SU-DHL-6 (cell line): ENCODE measurements at regions not wholly inside any gene's neighbourhood (a gene's known extent, or its start where the extent isn't known, plus 50 kb on each side); places are given as distances from the start of the nearest gene placed in this dataset.

Source experiments
- H2AFZ ChIP-seq: fragments of 200-600 bp; sonication (generic); 2 replicates; pipeline ENCODE4 v1.6.1; 2014; ENCODE audit warnings: low read depth, mild to moderate bottlenecking, moderate library complexity, mixed read lengths, antibody characterized with exemption, low read length; ENCODE audit not compliant: severe bottlenecking
- H3F3A ChIP-seq: fragments of 200-600 bp; shearing (Covaris generic); 2 replicates; pipeline ENCODE4 v1.6.0; 2016; ENCODE audit warnings: antibody characterized with exemption, mild to moderate bottlenecking; ENCODE audit not compliant: insufficient read depth
- H3K27ac ChIP-seq: fragments of 200-600 bp; sonication (generic); 2 replicates; pipeline ENCODE4 v1.5.1; 2016; ENCODE audit warnings: low read depth, mild to moderate bottlenecking, low read length, moderate library complexity, mixed read lengths
- H3K27me3 ChIP-seq: fragments of 200-600 bp; sonication (generic), shearing (Covaris generic); 2 replicates; pipeline ENCODE4 v1.6.0; 2014; ENCODE audit warnings: mild to moderate bottlenecking, low read length
- H3K36me3 ChIP-seq: fragments of 200-600 bp; sonication (generic); 2 replicates; pipeline ENCODE4 v1.6.1; 2014; ENCODE audit warnings: mild to moderate bottlenecking, low read length, mixed read lengths
- H3K4me2 ChIP-seq: fragments of 300-600, 200-600 bp; shearing (Covaris generic), sonication (generic); 2 replicates; pipeline ENCODE4 v1.6.0; 2014; ENCODE audit warnings: low read length, low read depth, mild to moderate bottlenecking; ENCODE audit not compliant: poor library complexity, severe bottlenecking
- H3K4me3 ChIP-seq: fragments of 200-600 bp; sonication (generic); 2 replicates; pipeline ENCODE4 v1.5.1; 2014; ENCODE audit warnings: antibody characterized with exemption, low read length, mild to moderate bottlenecking, mixed read lengths; ENCODE audit not compliant: insufficient read depth, poor library complexity, severe bottlenecking
- H3K79me2 ChIP-seq: fragments of 200-600 bp; sonication (generic); 2 replicates; pipeline ENCODE4 v1.6.1; 2014; ENCODE audit warnings: mild to moderate bottlenecking, low read length, moderate library complexity; ENCODE audit not compliant: insufficient read depth
- H3K9ac ChIP-seq: fragments of 200-600 bp; sonication (generic); 2 replicates; pipeline ENCODE4 v1.7.0; 2014; ENCODE audit warnings: mild to moderate bottlenecking, low read length
- H3K9me2 ChIP-seq: fragments of 200-600 bp; sonication (generic); replicated peaks from 2 replicates; pipeline ENCODE4 v1.6.1; 2014; ENCODE audit warnings: low read length; ENCODE audit not compliant: insufficient read depth
- H3K9me3 ChIP-seq: fragments of 200-600 bp; sonication (generic); 2 replicates; pipeline ENCODE4 v1.6.1; 2014; ENCODE audit warnings: low read length, mixed read lengths; ENCODE audit not compliant: insufficient read depth
- H4K20me1 ChIP-seq: fragments of 200-600 bp; sonication (generic); 2 replicates; pipeline ENCODE4 v1.6.1; 2014; ENCODE audit warnings: low read depth, mild to moderate bottlenecking, antibody characterized with exemption, low read length, moderate library complexity, mixed read lengths
- EZH2phosphoT487 ChIP-seq: fragments of 200-600 bp; sonication (generic), shearing (Covaris generic); conservative IDR thresholded peaks from 2 replicates; pipeline ENCODE4 v1.6.1; 2018; ENCODE audit warnings: mild to moderate bottlenecking, antibody characterized with exemption, low read length, moderate library complexity, mixed read lengths
- TF ChIP-seq, protein P1 (sequence below): fragments of 200-600 bp; sonication (generic); IDR thresholded peaks from one replicate; pipeline ENCODE4 v1.5.1; 2017; ENCODE audit warnings: antibody characterized with exemption, mild to moderate bottlenecking, low read length, moderate library complexity; ENCODE audit not compliant: insufficient read depth, poor library complexity, severe bottlenecking

DNA sequence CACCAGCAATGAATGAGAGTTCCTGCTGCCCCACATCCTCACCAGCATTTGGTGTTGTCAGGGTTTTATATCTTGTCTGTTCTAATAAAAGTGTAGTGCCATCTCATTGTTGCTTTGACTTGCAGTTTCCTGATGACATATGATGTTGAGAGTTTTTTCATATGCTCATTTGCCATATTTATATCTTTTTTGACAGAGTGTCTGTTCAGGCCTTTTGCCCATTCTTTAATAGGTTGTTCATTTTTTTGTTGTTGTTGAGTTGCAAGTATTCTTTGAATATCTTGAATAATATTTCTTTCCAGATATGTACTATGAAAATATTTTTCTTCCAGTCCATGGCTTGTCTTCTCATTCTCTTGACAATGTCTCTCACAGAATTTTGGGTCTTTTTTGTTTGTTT lies 111.7 kb upstream of the KCNJ15 start:
- TF ChIP-seq, protein P1, sequence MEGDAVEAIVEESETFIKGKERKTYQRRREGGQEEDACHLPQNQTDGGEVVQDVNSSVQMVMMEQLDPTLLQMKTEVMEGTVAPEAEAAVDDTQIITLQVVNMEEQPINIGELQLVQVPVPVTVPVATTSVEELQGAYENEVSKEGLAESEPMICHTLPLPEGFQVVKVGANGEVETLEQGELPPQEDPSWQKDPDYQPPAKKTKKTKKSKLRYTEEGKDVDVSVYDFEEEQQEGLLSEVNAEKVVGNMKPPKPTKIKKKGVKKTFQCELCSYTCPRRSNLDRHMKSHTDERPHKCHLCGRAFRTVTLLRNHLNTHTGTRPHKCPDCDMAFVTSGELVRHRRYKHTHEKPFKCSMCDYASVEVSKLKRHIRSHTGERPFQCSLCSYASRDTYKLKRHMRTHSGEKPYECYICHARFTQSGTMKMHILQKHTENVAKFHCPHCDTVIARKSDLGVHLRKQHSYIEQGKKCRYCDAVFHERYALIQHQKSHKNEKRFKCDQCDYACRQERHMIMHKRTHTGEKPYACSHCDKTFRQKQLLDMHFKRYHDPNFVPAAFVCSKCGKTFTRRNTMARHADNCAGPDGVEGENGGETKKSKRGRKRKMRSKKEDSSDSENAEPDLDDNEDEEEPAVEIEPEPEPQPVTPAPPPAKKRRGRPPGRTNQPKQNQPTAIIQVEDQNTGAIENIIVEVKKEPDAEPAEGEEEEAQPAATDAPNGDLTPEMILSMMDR = no peak
- TF ChIP-seq EZH2phosphoT487 = no peak
- Histone ChIP-seq H2AFZ (no peak overlapping the region), H3K9me3 (no peaks in the 10 kb centered on the region), H3K9me2 (no peaks in the 10 kb centered on the region), H3K4me2 (no peak overlapping the region), H3F3A (no peaks in the 10 kb centered on the region), H3K27ac (no peak overlapping the region), H3K4me3 (no peak overlapping the region), H3K36me3 (no peaks in the 10 kb centered on the region), H3K79me2 (no peaks in the 10 kb centered on the region), H3K27me3 (no peaks in the 10 kb centered on the region), H4K20me1 (no peaks in the 10 kb centered on the region), H3K9ac (no peak overlapping the region)

DNA sequence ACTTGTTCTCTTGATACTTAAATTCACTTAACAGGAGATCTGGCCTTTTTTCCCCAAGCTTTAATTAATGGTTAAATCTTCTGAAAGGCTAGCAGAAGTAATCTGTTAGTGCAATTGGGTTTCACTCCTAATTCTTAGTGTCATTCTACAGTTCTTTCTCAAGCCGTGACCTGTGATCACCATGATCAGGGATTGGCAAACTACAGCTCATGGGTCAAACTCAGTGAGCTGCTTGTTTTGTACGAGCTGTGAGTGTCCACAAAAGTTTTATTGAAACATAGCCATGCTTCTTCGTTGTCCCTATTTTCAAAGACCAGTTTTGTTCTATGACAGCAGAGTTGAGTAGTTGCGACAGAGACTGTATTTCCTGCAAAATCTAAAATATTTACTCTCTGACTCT lies 109.4 kb upstream of the KCNJ15 start:
- Histone ChIP-seq H3K4me2 (no peak overlapping the region), H3K27me3 (no peaks in the 10 kb centered on the region), H3K27ac (no peak overlapping the region), H3K4me3 (no peak overlapping the region), H4K20me1 (no peaks in the 10 kb centered on the region), H3F3A (no peaks in the 10 kb centered on the region), H3K79me2 (no peaks in the 10 kb centered on the region), H2AFZ (no peak overlapping the region), H3K9me3 (no peaks in the 10 kb centered on the region), H3K9me2 (no peaks in the 10 kb centered on the region), H3K9ac (no peak overlapping the region), H3K36me3 (no peaks in the 10 kb centered on the region)
- TF ChIP-seq, protein P1 = no peak
- TF ChIP-seq EZH2phosphoT487 = no peak

GRCh38 chr21:38148046-38148445 lies 108.7 kb upstream of the KCNJ15 start:
- no peak overlapping the region for H3K4me3 ChIP-seq
- H3K9me2 ChIP-seq = no peaks in the 10 kb centered on the region
- no peak overlapping the region for H3K27ac ChIP-seq
- no peaks in the 10 kb centered on the region for H3K9me3 ChIP-seq
- H3K27me3 ChIP-seq = no peaks in the 10 kb centered on the region
- H4K20me1 ChIP-seq = no peaks in the 10 kb centered on the region
- no peak overlapping the region for H2AFZ ChIP-seq
- TF ChIP-seq EZH2phosphoT487 = no peak
- TF ChIP-seq, protein P1 = no peak
- H3F3A ChIP-seq = no peaks in the 10 kb centered on the region
- no peaks in the 10 kb centered on the region for H3K79me2 ChIP-seq
- H3K4me2 ChIP-seq = no peak overlapping the region
- H3K36me3 ChIP-seq = no peaks in the 10 kb centered on the region
- H3K9ac ChIP-seq = no peak overlapping the region
